Spleen (tissue), 11 donors: ENCODE measurements at regions not wholly inside any gene's neighbourhood (a gene's known extent, or its start where the extent isn't known, plus 50 kb on each side); places are given as distances from the start of the nearest gene placed in this dataset.

Experiments used
- DNase-seq: peaks from one replicate; pipeline ENCODE4 v3.0.0-alpha.2; 2020
- H3K27ac ChIP-seq, 8 donors: fragments of 200-600 bp; sonication (generic) in 7 of 8; 1 replicate in 4 of 8; 2 replicates in 4 of 8; pipeline versions ENCODE4 v1.5.0 to v1.8.0; 2016 to 2021; ENCODE audit warnings: inconsistent platforms in 4 of 8, mild to moderate bottlenecking in 4 of 8, moderate library complexity in 1 of 8
- H3K27me3 ChIP-seq, 7 donors: fragments of 200-600 bp; sonication (generic) in 6 of 7; replicated peaks in 1 of 7; 1 replicate in 4 of 7; 2 replicates in 3 of 7; pipeline versions ENCODE4 v1.5.0 to v1.8.0; 2016 to 2021; ENCODE audit warnings: inconsistent platforms in 3 of 7, mild to moderate bottlenecking in 1 of 7
- H3K36me3 ChIP-seq, 6 donors: fragments of 200-600 bp; sonication (generic) in 5 of 6; 1 replicate in 4 of 6; 2 replicates in 2 of 6; pipeline versions ENCODE4 v1.5.0 to v1.8.0; 2016 to 2021; ENCODE audit warnings: inconsistent platforms in 2 of 6
- H3K4me1 ChIP-seq, 6 donors: fragments of 200-600 bp; sonication (generic) in 5 of 6; 1 replicate in 3 of 6; 2 replicates in 3 of 6; pipeline versions ENCODE4 v1.5.0 to v1.8.0; 2016 to 2021; ENCODE audit warnings: inconsistent platforms in 3 of 6
- H3K4me3 ChIP-seq, 8 donors: fragments of 200-600 bp; sonication (generic) in 7 of 8; 1 replicate in 4 of 8; 2 replicates in 4 of 8; pipeline versions ENCODE4 v1.5.0 to v1.8.0; 2016 to 2021; ENCODE audit warnings: inconsistent platforms in 4 of 8, mild to moderate bottlenecking in 4 of 8, moderate library complexity in 2 of 8
- H3K9me3 ChIP-seq, 8 donors: fragments of 200-600 bp; sonication (generic) in 7 of 8; 1 replicate in 4 of 8; 2 replicates in 4 of 8; pipeline versions ENCODE4 v1.5.0 to v1.8.0; 2016 to 2021; ENCODE audit warnings: inconsistent platforms in 4 of 8
- CTCF ChIP-seq, 11 experiments: fragments of 200-600 bp in 7 of 11; fragments of 450-650 bp in 4 of 11; sonication (generic) in 4 of 11; IDR thresholded peaks in 8 of 11; conservative IDR thresholded peaks in 3 of 11; 1 replicate in 7 of 11; 2 replicates in 4 of 11; pipeline versions ENCODE4 v1.4.0 to v1.8.0; 2016 to 2021; ENCODE audit warnings: antibody characterized with exemption in 11 of 11, inconsistent platforms in 4 of 11, mild to moderate bottlenecking in 1 of 11
- POLR2A ChIP-seq, 3 donors: fragments of 450-650 bp; IDR thresholded peaks; one replicate each; pipeline ENCODE4 v1.5.1; 2017; ENCODE audit warnings: antibody characterized with exemption in 3 of 3, mild to moderate bottlenecking in 1 of 3
- POLR2AphosphoS5 ChIP-seq, 3 donors: sonication (generic); formaldehyde crosslinking; IDR thresholded peaks; one replicate each; pipeline ENCODE4 v1.5.1; 2017; ENCODE audit warnings: antibody characterized with exemption in 3 of 3
- WGBS, 5 donors: extraction: QIAGEN DNeasy Blood & Tissue Kit in 3 of 5; methylation state at CpG; one replicate each; pipeline versions ENCODE4 v1.1.5 to v1.1.7; 2013 to 2018; 5-methylcytosine and 5-hydroxymethylcytosine counted together
- intact Hi-C: fragments of 100-400 bp; cut with DNase I; formaldehyde crosslinking; loops from one replicate; pipeline ENCODE4 v1.15.0; 2023; ENCODE audit warnings: low total_unique reads
- donor health status: healthy with polysubstance abuse.
- donor health status: DM: no; HTN: no; CAD: no; lungs with moderate emphysema.
- donor health status: DM: no; HTN: no; CAD: no.
- donor health status: Bipolar disorder and iron deficiency.
- donor health status: healthy.
- donor health status: DM: no; HTN: no; CAD: no.
- donor health status: DM: yes; HTN: yes; CAD: no.

GRCh38 chr15:31585240-31585639, 258.6 kb downstream of the KLF13 start:
- H3K36me3 ChIP-seq, result no peaks in the 10 kb centered on the region
- peaks cover 0 to 35% (median 30%) of the 10 kb centered on the region in 8 donors for H3K9me3 ChIP-seq
- intact Hi-C loops, result no loop called here
- peaks cover 0 to 12% (median 0%) of the 10 kb centered on the region in 7 donors for H3K27me3 ChIP-seq
- no peak for TF ChIP-seq CTCF (IDR thresholded peaks at IDR 0.05 in 8 of 11, conservative IDR thresholded peaks at IDR 0.05 in 3 of 11)
- no peak for TF ChIP-seq POLR2AphosphoS5 (IDR thresholded peaks at IDR 0.05)
- no peak for TF ChIP-seq POLR2A (IDR thresholded peaks at IDR 0.05)
- 76 to 86% (median 82%) methylated on average over 6 to 9 of the region's 9 CpGs for WGBS, 5 donors
- H3K27ac ChIP-seq, result no peak overlapping the region
- H3K4me1 ChIP-seq, result no peaks in the 10 kb centered on the region
- no peak overlapping the region for H3K4me3 ChIP-seq
- no peak for DNase-seq

DNA sequence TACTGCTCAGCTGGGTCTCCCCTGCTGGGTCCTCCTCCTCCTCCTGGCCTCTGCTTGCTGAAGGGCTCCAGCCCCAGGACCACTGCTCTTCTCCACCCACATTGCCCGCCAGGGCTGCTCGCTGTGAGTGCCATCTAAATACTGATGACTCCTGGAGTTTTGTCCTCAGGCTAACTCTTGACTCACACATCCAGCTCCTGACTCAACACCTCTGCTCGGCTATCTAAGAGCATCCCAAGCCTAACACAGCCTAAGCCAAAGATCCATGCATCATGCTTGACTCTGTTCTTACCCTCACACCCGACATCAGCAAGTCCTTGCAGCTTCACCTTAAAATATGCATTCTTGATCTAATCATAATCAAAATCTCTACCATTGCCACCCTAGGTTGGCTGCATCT, 260.2 kb downstream of the KLF13 start:
- WGBS, 5 donors, result 75 to 98% (median 93%) methylated on average over 4 of the region's 4 CpGs
- TF ChIP-seq CTCF (IDR thresholded peaks at IDR 0.05 in 8 of 11, conservative IDR thresholded peaks at IDR 0.05 in 3 of 11), result no peak
- intact Hi-C loops, result no loop called here

DNA sequence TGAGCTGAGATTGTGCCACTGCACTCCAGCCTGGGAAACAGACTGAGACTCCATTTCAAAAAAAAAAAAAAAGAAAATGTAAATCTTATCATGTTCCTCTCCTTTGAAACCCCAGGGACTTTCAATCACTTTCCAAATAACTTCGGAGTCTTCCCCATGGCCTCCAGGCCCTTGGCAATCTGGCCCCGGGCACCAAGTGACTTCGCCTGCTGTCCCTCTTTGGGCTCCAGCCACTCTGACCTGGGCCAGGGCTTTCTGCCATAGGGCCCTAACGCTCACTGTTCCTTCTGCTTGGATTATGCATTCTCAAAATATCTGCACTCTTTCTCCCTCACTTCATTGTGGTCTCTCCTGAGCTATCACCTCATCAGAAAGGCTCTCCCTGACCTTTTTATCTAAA, 260.9 kb downstream of the KLF13 start:
- 88 to 96% (median 93%) methylated on average over 4 of the region's 4 CpGs for WGBS, 5 donors
- DNase-seq, result no peak
- intact Hi-C loops, result no loop called here
- no peak for TF ChIP-seq POLR2A (IDR thresholded peaks at IDR 0.05)
- no peak for TF ChIP-seq POLR2AphosphoS5 (IDR thresholded peaks at IDR 0.05)
- TF ChIP-seq CTCF (IDR thresholded peaks at IDR 0.05 in 8 of 11, conservative IDR thresholded peaks at IDR 0.05 in 3 of 11), result no peak
- H3K4me1 ChIP-seq, result no peaks in the 10 kb centered on the region
- H3K4me3 ChIP-seq, result no peak overlapping the region
- H3K27me3 ChIP-seq, result peaks cover 0 to 12% (median 0%) of the 10 kb centered on the region in 7 donors
- peaks cover 0 to 15% (median 8%) of the 10 kb centered on the region in 8 donors for H3K9me3 ChIP-seq
- no peaks in the 10 kb centered on the region for H3K36me3 ChIP-seq
- H3K27ac ChIP-seq, result no peak overlapping the region

More for the DNA sequence above, 260.2 kb downstream of the KLF13 start:
- Histone ChIP-seq H3K4me3 (no peak overlapping the region), H3K36me3 (no peaks in the 10 kb centered on the region), H3K27me3 (peaks cover 0 to 12% (median 0%) of the 10 kb centered on the region in 7 donors), H3K9me3 (peaks cover 0 to 23% (median 15%) of the 10 kb centered on the region in 8 donors), H3K27ac (no peak overlapping the region), H3K4me1 (no peaks in the 10 kb centered on the region)
- DNase-seq, result no peak

DNA sequence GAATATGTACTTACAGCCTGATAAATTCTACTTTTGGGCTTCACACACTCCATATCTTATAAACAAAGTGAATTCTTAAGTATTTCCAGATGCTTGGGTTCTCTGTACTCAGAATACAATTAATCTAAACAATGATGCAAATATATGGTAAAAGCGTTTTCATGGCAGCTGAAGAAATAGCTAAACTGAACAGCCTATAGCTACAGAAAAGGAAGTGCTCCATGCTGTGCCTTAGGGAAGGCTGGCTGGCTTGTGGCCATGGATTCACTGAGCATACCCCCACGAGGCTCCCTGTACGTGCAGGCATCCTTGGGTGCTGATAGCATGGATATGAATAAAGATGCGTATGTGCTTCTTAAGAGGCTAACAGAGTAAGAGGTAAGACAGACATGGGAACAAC, 264.0 kb downstream of the KLF13 start:
- H3K27me3 ChIP-seq, result peaks cover 0 to 12% (median 0%) of the 10 kb centered on the region in 7 donors

More for the DNA sequence above, 264.0 kb downstream of the KLF13 start:
- Histone ChIP-seq H3K9me3 (no peaks in the 10 kb centered on the region), H3K36me3 (no peaks in the 10 kb centered on the region), H3K4me1 (no peaks in the 10 kb centered on the region), H3K4me3 (no peak overlapping the region), H3K27ac (no peak overlapping the region)
- TF ChIP-seq POLR2AphosphoS5 (IDR thresholded peaks at IDR 0.05), result no peak
- TF ChIP-seq POLR2A (IDR thresholded peaks at IDR 0.05), result no peak
- TF ChIP-seq CTCF (IDR thresholded peaks at IDR 0.05 in 8 of 11, conservative IDR thresholded peaks at IDR 0.05 in 3 of 11), result no peak
- intact Hi-C loops, result no loop called here
- DNase-seq, result no peak
- WGBS, 5 donors, result 67 to 81% (median 77%) methylated on average over 4 of the region's 4 CpGs
